ENCODE measurements at regions not wholly inside any gene's neighbourhood (a gene's known extent, or its start where the extent isn't known, plus 50 kb on each side); places are given as distances from the start of the nearest gene placed in this dataset.

- 82 to 88% methylated on average over 3 of the region's 3 CpGs for WGBS, 2 donors
- Histone ChIP-seq H3K4me1 (ENCODE audit: control insufficient read depth in 2 of 2, insufficient read depth in 2 of 2, low read length in 1 of 2) (no peaks in the 10 kb centered on the region), H3K9me3 (ENCODE audit: control insufficient read depth in 2 of 2, insufficient read depth in 1 of 2, low read depth in 1 of 2, low read length in 1 of 2) (peaks cover 0 to 2% of the 10 kb centered on the region in 2 donors), H3K4me3 (ENCODE audit: low read depth in 1 of 2, low read length in 2 of 2) (no peak overlapping the region), H3K36me3 (ENCODE audit: control insufficient read depth in 2 of 2, insufficient read depth in 2 of 2, low read length in 1 of 2) (no peaks in the 10 kb centered on the region), H3K27ac (ENCODE audit: low read depth in 2 of 2, low read length in 1 of 2) (no peak overlapping the region), H3K27me3 (ENCODE audit: control insufficient read depth in 1 of 2, insufficient read depth in 2 of 2, low read length in 2 of 2) (no peaks in the 10 kb centered on the region)
Observed at GRCh38 chr1:82330330-82330729, 529.6 kb downstream of the ADGRL2 start.

- H3K4me1 ChIP-seq (ENCODE audit: control insufficient read depth in 2 of 2, insufficient read depth in 2 of 2, low read length in 1 of 2), result no peaks in the 10 kb centered on the region
- no peaks in the 10 kb centered on the region for H3K27me3 ChIP-seq (ENCODE audit: control insufficient read depth in 1 of 2, insufficient read depth in 2 of 2, low read length in 2 of 2)
- H3K27ac ChIP-seq (ENCODE audit: low read depth in 2 of 2, low read length in 1 of 2), result no peak overlapping the region
- WGBS, 2 donors, result 85 to 87% methylated on average over 6 of the region's 6 CpGs
- peaks cover 0 to 2% of the 10 kb centered on the region in 2 donors for H3K9me3 ChIP-seq (ENCODE audit: control insufficient read depth in 2 of 2, insufficient read depth in 1 of 2, low read depth in 1 of 2, low read length in 1 of 2)
- no peaks in the 10 kb centered on the region for H3K36me3 ChIP-seq (ENCODE audit: control insufficient read depth in 2 of 2, insufficient read depth in 2 of 2, low read length in 1 of 2)
- no peak overlapping the region for H3K4me3 ChIP-seq (ENCODE audit: low read depth in 1 of 2, low read length in 2 of 2)
Observed at GRCh38 chr1:82329226-82329625, 528.5 kb downstream of the ADGRL2 start.

- WGBS, 2 donors, result 85 to 86% methylated on average over 3 of the region's 3 CpGs
- no peaks in the 10 kb centered on the region for H3K4me1 ChIP-seq (ENCODE audit: control insufficient read depth in 2 of 2, insufficient read depth in 2 of 2, low read length in 1 of 2)
- no peaks in the 10 kb centered on the region for H3K36me3 ChIP-seq (ENCODE audit: control insufficient read depth in 2 of 2, insufficient read depth in 2 of 2, low read length in 1 of 2)
- no peak overlapping the region for H3K27ac ChIP-seq (ENCODE audit: low read depth in 2 of 2, low read length in 1 of 2)
- no peak overlapping the region for H3K4me3 ChIP-seq (ENCODE audit: low read depth in 1 of 2, low read length in 2 of 2)
- no peaks in the 10 kb centered on the region for H3K27me3 ChIP-seq (ENCODE audit: control insufficient read depth in 1 of 2, insufficient read depth in 2 of 2, low read length in 2 of 2)
- H3K9me3 ChIP-seq (ENCODE audit: control insufficient read depth in 2 of 2, insufficient read depth in 1 of 2, low read depth in 1 of 2, low read length in 1 of 2), result no peaks in the 10 kb centered on the region
Observed at GRCh38 chr1:82323144-82323841, 522.6 kb downstream of the ADGRL2 start.

- 52 to 59% methylated on average over 1 of the region's 1 CpG for WGBS, 2 donors
- Histone ChIP-seq H3K9me3 (ENCODE audit: control insufficient read depth in 2 of 2, insufficient read depth in 1 of 2, low read depth in 1 of 2, low read length in 1 of 2) (no peaks in the 10 kb centered on the region), H3K27me3 (ENCODE audit: control insufficient read depth in 1 of 2, insufficient read depth in 2 of 2, low read length in 2 of 2) (no peaks in the 10 kb centered on the region), H3K4me3 (ENCODE audit: low read depth in 1 of 2, low read length in 2 of 2) (no peak overlapping the region), H3K36me3 (ENCODE audit: control insufficient read depth in 2 of 2, insufficient read depth in 2 of 2, low read length in 1 of 2) (no peaks in the 10 kb centered on the region), H3K4me1 (ENCODE audit: control insufficient read depth in 2 of 2, insufficient read depth in 2 of 2, low read length in 1 of 2) (no peaks in the 10 kb centered on the region), H3K27ac (ENCODE audit: low read depth in 2 of 2, low read length in 1 of 2) (no peak overlapping the region)
Observed at GRCh38 chr1:82321794-82322193, 521.1 kb downstream of the ADGRL2 start.

GRCh38 chr1:82319546-82319945 lies 518.8 kb downstream of the ADGRL2 start:
- no peaks in the 10 kb centered on the region for H3K27me3 ChIP-seq (ENCODE audit: control insufficient read depth in 1 of 2, insufficient read depth in 2 of 2, low read length in 2 of 2)
- H3K4me1 ChIP-seq (ENCODE audit: control insufficient read depth in 2 of 2, insufficient read depth in 2 of 2, low read length in 1 of 2), result no peaks in the 10 kb centered on the region
- H3K36me3 ChIP-seq (ENCODE audit: control insufficient read depth in 2 of 2, insufficient read depth in 2 of 2, low read length in 1 of 2), result no peaks in the 10 kb centered on the region
- H3K9me3 ChIP-seq (ENCODE audit: control insufficient read depth in 2 of 2, insufficient read depth in 1 of 2, low read depth in 1 of 2, low read length in 1 of 2), result no peaks in the 10 kb centered on the region
- no peak overlapping the region for H3K27ac ChIP-seq (ENCODE audit: low read depth in 2 of 2, low read length in 1 of 2)
- H3K4me3 ChIP-seq (ENCODE audit: low read depth in 1 of 2, low read length in 2 of 2), result no peak overlapping the region

GRCh38 chr1:82318921-82319320 lies 518.2 kb downstream of the ADGRL2 start:
- no peak overlapping the region for H3K4me3 ChIP-seq (ENCODE audit: low read depth in 1 of 2, low read length in 2 of 2)
- no peaks in the 10 kb centered on the region for H3K36me3 ChIP-seq (ENCODE audit: control insufficient read depth in 2 of 2, insufficient read depth in 2 of 2, low read length in 1 of 2)
- 77 to 83% methylated on average over 2 of the region's 2 CpGs for WGBS, 2 donors
- no peak overlapping the region for H3K27ac ChIP-seq (ENCODE audit: low read depth in 2 of 2, low read length in 1 of 2)
- no peaks in the 10 kb centered on the region for H3K4me1 ChIP-seq (ENCODE audit: control insufficient read depth in 2 of 2, insufficient read depth in 2 of 2, low read length in 1 of 2)
- no peaks in the 10 kb centered on the region for H3K27me3 ChIP-seq (ENCODE audit: control insufficient read depth in 1 of 2, insufficient read depth in 2 of 2, low read length in 2 of 2)
- H3K9me3 ChIP-seq (ENCODE audit: control insufficient read depth in 2 of 2, insufficient read depth in 1 of 2, low read depth in 1 of 2, low read length in 1 of 2), result no peaks in the 10 kb centered on the region

- no peak overlapping the region for H3K4me3 ChIP-seq (ENCODE audit: low read depth in 1 of 2, low read length in 2 of 2)
- H3K27ac ChIP-seq (ENCODE audit: low read depth in 2 of 2, low read length in 1 of 2), result no peak overlapping the region
- no peaks in the 10 kb centered on the region for H3K4me1 ChIP-seq (ENCODE audit: control insufficient read depth in 2 of 2, insufficient read depth in 2 of 2, low read length in 1 of 2)
- no peaks in the 10 kb centered on the region for H3K36me3 ChIP-seq (ENCODE audit: control insufficient read depth in 2 of 2, insufficient read depth in 2 of 2, low read length in 1 of 2)
- H3K9me3 ChIP-seq (ENCODE audit: control insufficient read depth in 2 of 2, insufficient read depth in 1 of 2, low read depth in 1 of 2, low read length in 1 of 2), result no peaks in the 10 kb centered on the region
- no peaks in the 10 kb centered on the region for H3K27me3 ChIP-seq (ENCODE audit: control insufficient read depth in 1 of 2, insufficient read depth in 2 of 2, low read length in 2 of 2)
Observed at GRCh38 chr1:82318265-82318664, 517.5 kb downstream of the ADGRL2 start.

- Histone ChIP-seq H3K4me1 (ENCODE audit: control insufficient read depth in 2 of 2, insufficient read depth in 2 of 2, low read length in 1 of 2) (no peaks in the 10 kb centered on the region), H3K9me3 (ENCODE audit: control insufficient read depth in 2 of 2, insufficient read depth in 1 of 2, low read depth in 1 of 2, low read length in 1 of 2) (no peaks in the 10 kb centered on the region), H3K4me3 (ENCODE audit: low read depth in 1 of 2, low read length in 2 of 2) (no peak overlapping the region), H3K27me3 (ENCODE audit: control insufficient read depth in 1 of 2, insufficient read depth in 2 of 2, low read length in 2 of 2) (no peaks in the 10 kb centered on the region), H3K36me3 (ENCODE audit: control insufficient read depth in 2 of 2, insufficient read depth in 2 of 2, low read length in 1 of 2) (no peaks in the 10 kb centered on the region), H3K27ac (ENCODE audit: low read depth in 2 of 2, low read length in 1 of 2) (no peak overlapping the region)
- WGBS, 2 donors, result 93 to 96% methylated on average over 1 of the region's 1 CpG
Observed at GRCh38 chr1:82317671-82318070, 516.9 kb downstream of the ADGRL2 start.

GRCh38 chr1:82299656-82300055 lies 498.9 kb downstream of the ADGRL2 start:
- no peak overlapping the region for H3K27ac ChIP-seq (ENCODE audit: low read depth in 2 of 2, low read length in 1 of 2)
- 48 to 55% methylated on average over 2 of the region's 2 CpGs for WGBS, 2 donors
- H3K27me3 ChIP-seq (ENCODE audit: control insufficient read depth in 1 of 2, insufficient read depth in 2 of 2, low read length in 2 of 2), result no peaks in the 10 kb centered on the region

GRCh38 chr1:82299056-82299455 lies 498.3 kb downstream of the ADGRL2 start:
- H3K4me1 ChIP-seq (ENCODE audit: control insufficient read depth in 2 of 2, insufficient read depth in 2 of 2, low read length in 1 of 2), result no peaks in the 10 kb centered on the region
- 59 to 65% methylated on average over 4 of the region's 4 CpGs for WGBS, 2 donors
- no peak overlapping the region for H3K4me3 ChIP-seq (ENCODE audit: low read depth in 1 of 2, low read length in 2 of 2)
- no peak overlapping the region for H3K27ac ChIP-seq (ENCODE audit: low read depth in 2 of 2, low read length in 1 of 2)
- H3K9me3 ChIP-seq (ENCODE audit: control insufficient read depth in 2 of 2, insufficient read depth in 1 of 2, low read depth in 1 of 2, low read length in 1 of 2), result no peaks in the 10 kb centered on the region
- H3K36me3 ChIP-seq (ENCODE audit: control insufficient read depth in 2 of 2, insufficient read depth in 2 of 2, low read length in 1 of 2), result no peaks in the 10 kb centered on the region
- no peaks in the 10 kb centered on the region for H3K27me3 ChIP-seq (ENCODE audit: control insufficient read depth in 1 of 2, insufficient read depth in 2 of 2, low read length in 2 of 2)

More at GRCh38 chr1:82299656-82300055, 498.9 kb downstream of the ADGRL2 start:
- no peaks in the 10 kb centered on the region for H3K4me1 ChIP-seq (ENCODE audit: control insufficient read depth in 2 of 2, insufficient read depth in 2 of 2, low read length in 1 of 2)
- no peak overlapping the region for H3K4me3 ChIP-seq (ENCODE audit: low read depth in 1 of 2, low read length in 2 of 2)
- H3K9me3 ChIP-seq (ENCODE audit: control insufficient read depth in 2 of 2, insufficient read depth in 1 of 2, low read depth in 1 of 2, low read length in 1 of 2), result no peaks in the 10 kb centered on the region
- no peaks in the 10 kb centered on the region for H3K36me3 ChIP-seq (ENCODE audit: control insufficient read depth in 2 of 2, insufficient read depth in 2 of 2, low read length in 1 of 2)

Measured in esophagus (tissue), 2 donors.